HEK293 (cell line): ENCODE measurements at regions not wholly inside any gene's neighbourhood (a gene's known extent, or its start where the extent isn't known, plus 50 kb on each side); places are given as distances from the start of the nearest gene placed in this dataset.

Source experiments
- KLF9 ChIP-seq: fragments of 450-650 bp; formaldehyde crosslinking; IDR thresholded peaks from 2 replicates; pipeline ENCODE4 v1.5.1; 2016; ENCODE audit warnings: missing biosample characterization, missing genetic modification characterization, low read depth
- ZNF366 ChIP-seq: fragments of 450-650 bp; formaldehyde crosslinking; conservative IDR thresholded peaks from 2 replicates; pipeline ENCODE4 v1.5.1; 2016; ENCODE audit warnings: missing biosample characterization, missing genetic modification characterization

DNA sequence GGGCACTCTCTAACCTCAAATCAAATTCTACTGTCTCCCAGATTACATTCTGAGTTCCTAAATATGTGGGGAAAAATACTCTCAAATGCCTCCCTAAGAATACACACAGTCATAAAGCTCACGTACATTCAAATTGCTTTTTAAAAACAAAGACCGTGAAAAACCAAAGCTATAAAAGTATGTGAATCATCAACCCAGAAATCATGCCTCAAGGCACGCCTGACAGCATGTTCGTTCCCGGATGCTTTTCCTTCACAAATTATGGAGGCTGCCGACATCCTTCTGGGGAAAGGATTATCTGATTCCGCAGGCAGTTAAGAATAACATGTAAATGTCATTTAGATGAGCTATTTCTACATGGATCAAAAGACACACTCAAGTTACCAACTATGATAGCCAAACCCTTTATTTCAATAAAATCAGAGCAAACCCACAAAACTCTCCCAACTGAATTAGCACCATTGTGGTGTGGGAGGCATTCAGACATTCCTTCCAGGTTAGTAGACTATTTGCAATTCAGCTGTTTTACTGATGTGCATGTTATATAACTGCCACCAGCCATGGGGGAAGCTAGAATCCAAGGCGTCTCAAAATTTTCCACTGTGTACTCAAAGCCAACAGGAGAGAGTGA lies 398.2 kb upstream of the TRIB2 start:
- TF ChIP-seq KLF9 (tag by site-specific recombination) (no peak; the same call in 1 of the 2 replicates), ZNF366 (tag by site-specific recombination) (no peak)
